T-helper 1 cell treated with Interleukin-12 subunit alpha and Interleukin-12 subunit beta and Interleukin-4 antibody, amounts not matched to agents 30 ng/mL and 1 ng/mL, for 36 hours (primary cell): ENCODE measurements at regions not wholly inside any gene's neighbourhood (a gene's known extent, or its start where the extent isn't known, plus 50 kb on each side); places are given as distances from the start of the nearest gene placed in this dataset.
"Not testable (repeated sequence)": the region's sequence is repeated elsewhere in the genome, so short reads cannot be mapped to it uniquely, and the experiment has no call there.

Experiments used
- intact Hi-C: fragments of 100-400 bp; cut with micrococcal nuclease; formaldehyde crosslinking; loops from one replicate; pipeline ENCODE4 v1.15.1; 2024

DNA sequence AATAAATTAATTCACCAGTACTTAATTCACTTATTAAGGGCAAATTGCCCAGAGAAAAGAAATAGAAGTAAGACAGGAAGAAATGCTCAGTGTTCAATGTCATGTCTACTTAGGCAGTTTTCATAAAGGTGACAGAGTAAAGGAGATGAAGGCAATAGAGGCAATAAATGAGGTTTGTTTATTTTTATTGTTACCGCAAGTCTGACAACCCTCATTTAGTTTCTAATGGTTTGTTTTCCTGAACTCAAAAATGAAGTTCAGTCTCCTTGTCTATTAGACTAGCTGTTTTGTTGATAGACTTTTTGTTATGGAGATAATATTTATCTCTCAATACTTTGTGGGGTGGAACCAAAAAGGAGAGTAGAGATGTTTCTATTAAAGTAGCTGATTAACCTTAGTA lies 258.3 kb downstream of the C3orf38 start:
- intact Hi-C loops: no loop called here

GRCh38 chr3:88408935-88409334 lies 259.2 kb downstream of the C3orf38 start:
- intact Hi-C loops: no loop called here

DNA sequence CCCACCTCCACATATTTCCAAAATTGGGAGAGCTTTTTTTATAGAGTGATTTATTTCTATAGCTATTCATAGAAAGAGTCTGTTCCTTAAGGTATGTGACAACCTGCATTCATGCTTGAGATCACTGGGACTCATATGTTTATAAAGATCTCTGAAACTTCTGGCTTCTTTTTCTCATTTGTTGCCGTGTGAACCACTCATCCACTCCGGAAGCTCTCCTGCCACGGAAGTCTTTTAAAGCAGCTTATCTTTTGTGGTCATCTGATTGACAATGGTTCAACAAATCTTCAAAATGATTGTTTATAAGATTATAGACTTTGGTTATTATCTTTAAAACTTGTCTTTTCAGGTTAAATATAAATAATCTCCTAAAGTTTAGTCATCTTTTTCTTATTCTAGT lies 260.5 kb downstream of the C3orf38 start:
- intact Hi-C loops: no loop called here

GRCh38 chr3:88412346-88412745 lies 262.6 kb downstream of the C3orf38 start:
- intact Hi-C loops: no loop called here

DNA sequence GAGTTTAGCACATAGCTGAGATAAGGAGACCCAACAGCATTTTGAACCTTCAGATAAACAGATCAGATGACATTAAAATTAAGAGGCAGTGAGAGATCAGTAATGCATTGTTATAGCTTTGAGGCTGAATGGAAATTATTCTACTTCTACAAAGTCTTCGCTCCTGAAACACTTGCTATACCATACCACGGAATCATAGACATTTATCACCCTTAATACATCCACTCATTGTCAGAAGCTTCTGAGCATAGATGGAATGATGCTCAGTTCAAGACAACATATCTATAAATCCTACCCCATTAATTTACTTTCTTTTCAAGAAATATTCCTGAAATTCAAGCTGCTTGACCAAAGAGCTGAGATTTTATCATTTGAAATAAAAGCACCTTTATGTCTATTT lies 266.7 kb downstream of the C3orf38 start:
- intact Hi-C loops: no loop called here

DNA sequence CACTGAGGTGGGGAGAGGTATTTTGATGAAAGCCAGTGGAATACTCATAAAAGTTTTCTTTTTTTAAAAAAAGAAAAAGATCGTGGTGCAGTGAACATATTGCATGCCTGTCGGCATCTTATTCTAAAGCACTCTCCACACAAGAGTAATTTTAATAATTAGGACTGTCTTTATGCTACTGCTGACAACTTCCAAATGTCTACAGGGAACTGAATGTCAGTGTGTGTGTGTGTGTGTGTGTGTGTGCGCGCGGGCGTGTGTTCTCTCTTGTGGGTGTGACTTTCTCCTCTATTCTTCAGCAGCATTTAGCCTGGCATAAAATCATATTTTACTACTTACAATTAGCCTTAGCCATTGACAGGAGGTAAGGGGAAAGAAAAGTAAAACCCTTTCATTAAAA lies 268.5 kb downstream of the C3orf38 start:
- intact Hi-C loops: no loop called here

GRCh38 chr3:88433568-88433967 lies 283.8 kb downstream of the C3orf38 start:
- intact Hi-C loops: no loop called here

- intact Hi-C loops: no loop called here
Observed at GRCh38 chr3:88434001-88434400, 284.2 kb downstream of the C3orf38 start.

- intact Hi-C loops: no loop called here
Observed at GRCh38 chr3:88440701-88441100, 290.9 kb downstream of the C3orf38 start.

DNA sequence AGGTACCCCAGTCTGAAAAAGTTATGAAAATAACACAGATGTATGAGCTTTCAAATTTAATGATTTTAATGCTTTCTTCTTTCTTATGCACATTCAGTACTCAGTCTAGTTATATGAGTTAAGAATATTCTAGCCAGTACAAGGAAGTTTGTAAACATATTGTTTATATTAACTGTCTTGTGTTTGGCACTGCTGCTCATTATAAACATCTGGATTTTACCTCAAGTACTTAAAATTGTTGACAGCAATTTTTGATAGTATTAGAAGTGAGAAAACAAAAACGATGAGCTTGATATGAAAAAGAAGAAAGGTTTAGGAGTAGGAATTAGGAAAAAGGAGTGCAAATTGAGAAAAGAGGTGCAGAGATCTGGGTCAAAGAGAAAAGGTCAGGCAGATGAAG lies 293.3 kb downstream of the C3orf38 start:
- intact Hi-C loops: no loop called here

DNA sequence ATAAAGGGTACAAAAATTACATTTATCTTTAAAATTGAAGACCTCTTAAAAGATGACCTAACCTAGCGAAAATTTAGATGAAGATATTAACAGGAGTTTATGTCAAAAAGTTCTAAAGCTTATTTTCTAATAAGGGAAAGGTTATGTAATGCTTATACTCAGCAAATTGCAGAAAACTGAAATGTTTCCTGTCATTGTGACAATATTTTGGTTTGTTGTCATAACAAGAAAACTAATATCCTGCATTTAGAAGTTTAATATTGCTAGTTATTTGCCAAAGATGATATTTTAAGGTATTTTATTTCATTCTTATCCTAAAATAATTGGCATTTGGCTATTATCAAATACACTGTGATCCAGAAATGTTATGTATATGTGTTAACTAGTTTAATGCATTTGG lies 294.5 kb downstream of the C3orf38 start:
- intact Hi-C loops: no loop called here

DNA sequence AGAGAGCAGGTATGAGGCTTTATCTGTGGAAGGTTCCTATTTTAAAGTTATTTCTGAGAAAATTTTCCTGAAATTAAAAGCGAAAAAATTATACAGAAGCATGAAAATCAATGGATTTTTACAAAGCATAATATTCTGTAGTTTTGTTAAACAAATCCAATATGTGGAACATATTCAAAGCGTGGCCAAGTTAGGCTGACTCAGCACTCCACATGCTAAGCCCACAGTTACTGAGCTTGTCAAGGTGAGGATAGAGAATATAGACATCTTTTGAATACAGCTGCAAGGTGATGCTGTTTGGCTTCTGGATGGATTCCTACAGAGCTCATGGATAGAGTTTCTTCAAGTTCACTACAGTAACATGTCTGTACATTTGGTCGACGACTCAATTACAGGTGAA lies 302.5 kb downstream of the C3orf38 start:
- intact Hi-C loops: no loop called here

DNA sequence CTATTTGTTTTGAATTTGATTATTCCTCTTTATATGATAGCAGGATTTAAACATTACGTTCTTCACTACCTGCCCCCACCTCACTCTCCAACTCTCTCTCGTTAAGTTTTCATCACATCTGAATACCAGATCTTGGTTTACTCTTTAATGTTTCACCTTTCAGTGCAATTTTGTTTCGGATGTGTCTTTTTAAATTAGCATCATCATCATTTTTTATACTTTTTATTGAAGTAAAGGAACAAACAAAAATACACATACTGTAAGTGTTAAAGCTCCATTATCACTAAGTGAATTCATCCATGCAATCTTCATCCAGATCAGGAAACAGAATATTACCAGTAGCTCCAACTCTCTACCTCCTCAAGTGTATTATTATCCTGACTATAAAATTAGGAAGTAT lies 310.6 kb downstream of the C3orf38 start:
- intact Hi-C loops: no loop called here

GRCh38 chr3:88462230-88462629 lies 312.5 kb downstream of the C3orf38 start:
- intact Hi-C loops: no loop called here

DNA sequence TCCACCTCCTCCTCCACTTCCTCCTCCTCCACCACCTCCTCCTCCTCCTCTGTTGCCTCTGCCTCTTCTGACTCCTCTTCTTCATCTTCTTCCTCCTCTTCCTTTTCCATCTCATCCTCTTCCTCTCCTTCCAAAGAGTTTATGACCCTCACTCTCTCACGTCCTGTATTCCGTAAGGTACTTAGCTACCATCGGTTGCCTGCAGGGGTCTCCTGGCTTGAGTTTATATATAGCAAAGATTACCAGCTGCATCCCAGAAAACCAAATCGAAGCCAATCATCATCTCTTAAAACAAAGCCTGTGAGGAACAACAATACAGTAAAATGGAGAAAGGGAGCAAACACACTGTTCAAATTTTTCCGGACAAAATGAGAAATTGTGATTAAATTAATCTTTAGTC lies 317.4 kb downstream of the C3orf38 start:
- intact Hi-C loops: no loop called here

DNA sequence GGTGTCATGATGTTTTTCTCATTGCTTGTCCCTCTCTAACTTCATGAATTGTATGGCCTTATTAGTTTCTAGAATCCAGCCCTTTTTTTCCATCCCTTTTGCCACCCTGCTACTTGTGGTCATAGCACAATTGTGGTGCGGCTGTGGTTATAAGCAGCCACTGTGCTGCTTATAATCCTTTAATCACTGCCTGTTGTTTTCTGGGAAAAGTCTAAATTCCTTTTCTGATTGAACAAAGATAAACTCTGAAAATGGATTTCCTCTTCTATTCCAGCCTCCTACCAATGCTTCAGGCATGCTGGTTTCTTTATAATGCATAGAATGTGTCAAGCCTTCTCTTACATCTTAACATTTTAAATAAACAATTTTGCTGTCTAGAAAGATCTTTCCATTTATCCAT lies 319.5 kb downstream of the C3orf38 start:
- intact Hi-C loops: no loop called here

GRCh38 chr3:88478460-88478859 lies 328.7 kb downstream of the C3orf38 start:
- intact Hi-C loops: no loop called here

DNA sequence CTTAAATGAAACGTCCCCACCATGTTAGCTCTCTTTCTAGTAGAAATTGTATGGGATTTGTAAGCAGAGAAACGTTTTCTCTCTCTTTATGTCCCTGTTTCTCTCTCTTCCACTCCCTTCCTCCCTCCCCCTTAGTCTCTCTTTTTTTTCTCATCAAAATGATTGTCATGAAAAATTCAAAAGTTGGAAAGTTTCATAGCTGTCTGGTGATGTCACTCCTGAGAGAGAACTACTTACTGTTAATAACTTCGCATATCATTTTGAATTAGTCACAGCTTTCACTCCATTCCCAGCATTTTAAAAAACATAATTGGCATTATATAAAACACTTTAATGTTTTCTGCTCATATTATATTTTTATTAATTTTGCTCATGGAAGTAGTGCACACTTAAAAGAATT lies 331.1 kb downstream of the C3orf38 start:
- intact Hi-C loops: no loop called here

- intact Hi-C loops: no loop called here
Observed at GRCh38 chr3:88485001-88485400, 335.2 kb downstream of the C3orf38 start.

GRCh38 chr3:88508818-88509217 lies 359.1 kb downstream of the C3orf38 start:
- intact Hi-C loops: not testable (repeated sequence)

- intact Hi-C loops: no loop called here
Observed at GRCh38 chr3:88509582-88509981, 359.8 kb downstream of the C3orf38 start.

GRCh38 chr3:88528494-88528893 lies 378.7 kb downstream of the C3orf38 start:
- intact Hi-C loops: no loop called here

GRCh38 chr3:88534534-88534933 lies 384.8 kb downstream of the C3orf38 start:
- intact Hi-C loops: no loop called here

DNA sequence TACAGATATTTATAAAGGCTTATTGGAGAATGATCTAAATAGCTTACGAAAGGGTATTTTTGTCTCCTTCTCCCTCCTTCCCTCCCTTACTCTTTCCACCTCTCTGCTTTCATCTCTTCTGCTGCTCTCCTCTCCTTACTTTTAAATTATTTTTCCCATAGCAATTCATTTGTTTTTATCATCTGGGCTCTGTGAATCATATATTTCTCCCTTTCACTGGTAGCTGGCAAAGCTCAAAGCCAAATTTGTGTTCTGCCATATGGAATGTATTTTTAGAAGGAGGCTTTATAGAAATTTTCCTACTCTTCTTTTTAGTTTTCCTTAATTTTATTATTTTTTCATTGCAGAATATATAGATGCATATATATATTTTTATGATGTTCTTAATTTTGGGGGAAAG lies 385.8 kb downstream of the C3orf38 start:
- intact Hi-C loops: no loop called here
